ENCODE measurements at regions not wholly inside any gene's neighbourhood (a gene's known extent, or its start where the extent isn't known, plus 50 kb on each side); places are given as distances from the start of the nearest gene placed in this dataset.
"Not testable (repeated sequence)": the region's sequence is repeated elsewhere in the genome, so short reads cannot be mapped to it uniquely, and the experiment has no call there.

- no peaks in the 10 kb centered on the region for H3K9me2 ChIP-seq (ENCODE audit: insufficient read depth, low read length)
- H3K79me2 ChIP-seq (ENCODE audit: insufficient read depth, low read depth, low read length): no peaks in the 10 kb centered on the region
- ChIA-PET POLR2A (no interaction called here), CTCF (ENCODE audit: unreplicated experiment) (no interaction called here)
- no TSS peak for BruUV-seq (replicated peaks)
- intact Hi-C loops (cut with micrococcal nuclease; ENCODE audit: unreplicated experiment): no loop called here
- no peak overlapping the region for H3K4me2 ChIP-seq (ENCODE audit: low read length)
- H3K36me3 ChIP-seq (ENCODE audit: insufficient read depth, low read length): no peaks in the 10 kb centered on the region
- no peak for DNase-seq (ENCODE audit: low spot score)
- H3K9me3 ChIP-seq (ENCODE audit: low read length): no peaks in the 10 kb centered on the region
- no peak for TF ChIP-seq EZH2phosphoT487 (IDR thresholded peaks at IDR 0.05; ENCODE audit: borderline replicate concordance, low read depth, low read length)
- no peak for TF ChIP-seq CTCF (conservative IDR thresholded peaks at IDR 0.05; ENCODE audit: low read length)
- H2AFZ ChIP-seq (ENCODE audit: low read length): no peak overlapping the region
- H4K20me1 ChIP-seq (ENCODE audit: insufficient read depth, low read length): no peaks in the 10 kb centered on the region
- H3K4me1 ChIP-seq (ENCODE audit: insufficient read depth, low read length, poor library complexity, severe bottlenecking): no peaks in the 10 kb centered on the region
- no peak overlapping the region for H3K4me3 ChIP-seq (ENCODE audit: low read depth, low read length, poor library complexity, severe bottlenecking)
- no peak overlapping the region for H3K27ac ChIP-seq (ENCODE audit: low read depth, low read length, poor library complexity, severe bottlenecking)
Measured at GRCh38 chr12:127150479-127150878, 1116.5 kb upstream of the TMEM132C start.

GRCh38 chr12:127150956-127151355, 1116.0 kb upstream of the TMEM132C start:
- Histone ChIP-seq H3K36me3 (ENCODE audit: insufficient read depth, low read length) (no peaks in the 10 kb centered on the region), H3K4me1 (ENCODE audit: insufficient read depth, low read length, poor library complexity, severe bottlenecking) (no peaks in the 10 kb centered on the region), H3K4me2 (ENCODE audit: low read length) (no peak overlapping the region), H3K79me2 (ENCODE audit: insufficient read depth, low read depth, low read length) (no peaks in the 10 kb centered on the region), H2AFZ (ENCODE audit: low read length) (no peak overlapping the region), H3K27ac (ENCODE audit: low read depth, low read length, poor library complexity, severe bottlenecking) (no peak overlapping the region), H4K20me1 (ENCODE audit: insufficient read depth, low read length) (no peaks in the 10 kb centered on the region), H3K9me2 (ENCODE audit: insufficient read depth, low read length) (no peaks in the 10 kb centered on the region), H3K9me3 (ENCODE audit: low read length) (no peaks in the 10 kb centered on the region), H3K4me3 (ENCODE audit: low read depth, low read length, poor library complexity, severe bottlenecking) (no peak overlapping the region)
- BruUV-seq (replicated peaks): no TSS peak
- intact Hi-C loops (cut with micrococcal nuclease; ENCODE audit: unreplicated experiment): no loop called here
- ChIA-PET CTCF (ENCODE audit: unreplicated experiment) (no interaction called here), POLR2A (no interaction called here)
- DNase-seq (ENCODE audit: low spot score): no peak
- TF ChIP-seq EZH2phosphoT487 (IDR thresholded peaks at IDR 0.05; ENCODE audit: borderline replicate concordance, low read depth, low read length): no peak
- TF ChIP-seq CTCF (conservative IDR thresholded peaks at IDR 0.05; ENCODE audit: low read length): no peak

- Histone ChIP-seq H3K4me2 (ENCODE audit: low read length) (no peak overlapping the region), H3K9me3 (ENCODE audit: low read length) (no peaks in the 10 kb centered on the region), H3K27ac (ENCODE audit: low read depth, low read length, poor library complexity, severe bottlenecking) (no peak overlapping the region), H2AFZ (ENCODE audit: low read length) (no peak overlapping the region), H3K4me3 (ENCODE audit: low read depth, low read length, poor library complexity, severe bottlenecking) (no peak overlapping the region), H4K20me1 (ENCODE audit: insufficient read depth, low read length) (no peaks in the 10 kb centered on the region), H3K79me2 (ENCODE audit: insufficient read depth, low read depth, low read length) (no peaks in the 10 kb centered on the region), H3K4me1 (ENCODE audit: insufficient read depth, low read length, poor library complexity, severe bottlenecking) (no peaks in the 10 kb centered on the region), H3K9me2 (ENCODE audit: insufficient read depth, low read length) (no peaks in the 10 kb centered on the region), H3K36me3 (ENCODE audit: insufficient read depth, low read length) (no peaks in the 10 kb centered on the region)
- TF ChIP-seq EZH2phosphoT487 (IDR thresholded peaks at IDR 0.05; ENCODE audit: borderline replicate concordance, low read depth, low read length): no peak
- TF ChIP-seq CTCF (conservative IDR thresholded peaks at IDR 0.05; ENCODE audit: low read length): no peak
- ChIA-PET POLR2A (no interaction called here), CTCF (ENCODE audit: unreplicated experiment) (no interaction called here)
- intact Hi-C loops (cut with micrococcal nuclease; ENCODE audit: unreplicated experiment): no loop called here
- BruUV-seq (replicated peaks): no TSS peak
- no peak for DNase-seq (ENCODE audit: low spot score)
Measured at GRCh38 chr12:127153996-127154395, 1113.0 kb upstream of the TMEM132C start.

- H3K27ac ChIP-seq (ENCODE audit: low read depth, low read length, poor library complexity, severe bottlenecking); H3K4me2 ChIP-seq (ENCODE audit: low read length); H3K9me2 ChIP-seq (ENCODE audit: insufficient read depth, low read length); POLR2A ChIA-PET; H3K4me3 ChIP-seq (ENCODE audit: low read depth, low read length, poor library complexity, severe bottlenecking); intact Hi-C loops (cut with micrococcal nuclease; ENCODE audit: unreplicated experiment); H3K4me1 ChIP-seq (ENCODE audit: insufficient read depth, low read length, poor library complexity, severe bottlenecking); H3K79me2 ChIP-seq (ENCODE audit: insufficient read depth, low read depth, low read length); CTCF ChIA-PET (ENCODE audit: unreplicated experiment); BruUV-seq (replicated peaks); H3K9me3 ChIP-seq (ENCODE audit: low read length); H3K36me3 ChIP-seq (ENCODE audit: insufficient read depth, low read length); H4K20me1 ChIP-seq (ENCODE audit: insufficient read depth, low read length); DNase-seq (ENCODE audit: low spot score); H2AFZ ChIP-seq (ENCODE audit: low read length): not testable (repeated sequence)
Measured at GRCh38 chr12:127154830-127155229, 1112.1 kb upstream of the TMEM132C start.
